Endothelial cell (in vitro differentiated cells): ENCODE measurements at regions not wholly inside any gene's neighbourhood (a gene's known extent, or its start where the extent isn't known, plus 50 kb on each side); places are given as distances from the start of the nearest gene placed in this dataset.

Experiments used
- DNase-seq: peaks from one replicate; pipeline ENCODE4 v3.0.0; 2021; ENCODE audit warnings: low spot score
- H3K27ac Mint-ChIP-seq: one replicate; pipeline ENCODE4 v1.8.0; 2021; ENCODE audit warnings: mixed read lengths, inconsistent platforms; ENCODE audit not compliant: unreplicated experiment
- H3K27me3 Mint-ChIP-seq: one replicate; pipeline ENCODE4 v1.8.0; 2021; ENCODE audit warnings: mild to moderate bottlenecking, moderate library complexity, mixed read lengths, inconsistent platforms; ENCODE audit not compliant: unreplicated experiment
- H3K36me3 Mint-ChIP-seq: one replicate; pipeline ENCODE4 v1.8.0; 2021; ENCODE audit warnings: mild to moderate bottlenecking, low read depth, mixed read lengths, inconsistent platforms; ENCODE audit not compliant: unreplicated experiment
- H3K4me1 Mint-ChIP-seq: one replicate; pipeline ENCODE4 v1.8.0; 2021; ENCODE audit warnings: mild to moderate bottlenecking, mixed read lengths, inconsistent platforms; ENCODE audit not compliant: unreplicated experiment
- H3K4me3 Mint-ChIP-seq: one replicate; pipeline ENCODE4 v1.8.0; 2021; ENCODE audit warnings: mild to moderate bottlenecking, mixed read lengths, inconsistent platforms; ENCODE audit not compliant: unreplicated experiment
- H3K9me3 Mint-ChIP-seq: one replicate; pipeline ENCODE4 v1.8.0; 2021; ENCODE audit warnings: mixed read lengths, inconsistent platforms; ENCODE audit not compliant: unreplicated experiment
- CTCF ChIP-seq: fragments of 200-600 bp; sonication (generic); IDR thresholded peaks from one replicate; pipeline ENCODE4 v1.5.0; 2021; ENCODE audit warnings: antibody characterized with exemption; ENCODE audit not compliant: unreplicated experiment

DNA sequence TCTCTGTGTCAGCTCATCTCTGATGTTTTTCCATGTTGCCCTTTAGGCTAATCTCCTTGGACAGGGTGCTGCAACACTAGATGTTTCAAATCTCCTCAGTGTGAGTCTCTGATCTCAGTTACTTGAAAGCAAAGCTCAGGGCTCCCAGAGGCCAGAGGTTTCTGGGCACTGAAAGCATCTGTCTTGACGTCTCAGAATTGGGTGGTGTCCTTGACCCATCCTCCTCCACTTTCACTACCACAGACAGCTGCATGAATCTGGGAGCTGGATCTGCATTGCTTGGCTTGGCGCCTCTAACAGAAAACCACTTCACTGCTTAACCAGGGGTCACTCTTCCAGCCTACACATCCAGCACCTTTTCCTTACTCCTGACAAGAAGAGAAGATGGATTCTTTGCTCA, 399.4 kb downstream of the NXPE2 start:
- H3K27me3 Mint-ChIP-seq: no peaks in the 10 kb centered on the region
- no peak for DNase-seq
- H3K27ac Mint-ChIP-seq: no peak overlapping the region
- H3K4me1 Mint-ChIP-seq: peaks cover 3% of the 10 kb centered on the region
- no peaks in the 10 kb centered on the region for H3K36me3 Mint-ChIP-seq
- no peak overlapping the region for H3K4me3 Mint-ChIP-seq
- TF ChIP-seq CTCF: no peak
- no peaks in the 10 kb centered on the region for H3K9me3 Mint-ChIP-seq

GRCh38 chr11:115078461-115079438, 400.4 kb downstream of the NXPE2 start:
- DNase-seq: no peak
- peaks cover 11% of the 10 kb centered on the region for H3K4me1 Mint-ChIP-seq

GRCh38 chr11:115080923-115081680, 402.8 kb downstream of the NXPE2 start:
- Mint-ChIP-seq H3K27ac (no peak overlapping the region), H3K4me3 (no peak overlapping the region), H3K36me3 (no peaks in the 10 kb centered on the region), H3K9me3 (no peaks in the 10 kb centered on the region), H3K4me1 (peaks cover 21% of the 10 kb centered on the region), H3K27me3 (no peaks in the 10 kb centered on the region)
- DNase-seq: no peak
- no peak for TF ChIP-seq CTCF

More at GRCh38 chr11:115078461-115079438, 400.4 kb downstream of the NXPE2 start:
- no peaks in the 10 kb centered on the region for H3K9me3 Mint-ChIP-seq
- H3K36me3 Mint-ChIP-seq: no peaks in the 10 kb centered on the region
- H3K27ac Mint-ChIP-seq: no peak overlapping the region
- no peak overlapping the region for H3K4me3 Mint-ChIP-seq
- H3K27me3 Mint-ChIP-seq: no peaks in the 10 kb centered on the region
- TF ChIP-seq CTCF: no peak

DNA sequence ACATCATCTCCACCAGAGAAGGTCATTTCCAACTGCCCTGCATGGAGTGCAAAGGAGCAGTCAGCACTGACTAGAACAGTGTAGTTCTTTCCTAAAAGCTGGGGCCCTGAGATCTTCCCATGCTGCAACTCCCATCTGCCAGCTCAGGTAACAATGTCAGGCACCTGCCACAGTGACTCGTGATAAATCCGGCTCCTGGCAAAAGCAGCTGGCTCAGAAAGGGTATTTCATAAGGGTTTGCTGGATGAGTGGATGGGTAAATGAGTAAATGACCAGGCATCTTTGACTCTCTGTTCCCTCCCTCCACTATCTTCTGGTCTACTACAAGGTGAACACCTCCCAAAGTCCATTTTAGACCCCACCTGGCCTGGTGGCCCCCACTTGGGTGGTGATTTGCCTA, 403.6 kb downstream of the NXPE2 start:
- Mint-ChIP-seq H3K9me3 (no peaks in the 10 kb centered on the region), H3K27ac (no peak overlapping the region), H3K4me1 (peaks cover 21% of the 10 kb centered on the region), H3K36me3 (no peaks in the 10 kb centered on the region), H3K4me3 (no peak overlapping the region), H3K27me3 (no peaks in the 10 kb centered on the region)
- TF ChIP-seq CTCF: no peak
- DNase-seq: no peak
